B cell (primary cell): ENCODE measurements at regions not wholly inside any gene's neighbourhood (a gene's known extent, or its start where the extent isn't known, plus 50 kb on each side); places are given as distances from the start of the nearest gene placed in this dataset.

ENCODE experiments used
- CTCF ChIP-seq: fragments of 200-600 bp; IDR thresholded peaks from one replicate; pipeline ENCODE4 v1.8.0; 2022; ENCODE audit warnings: antibody characterized with exemption, mild to moderate bottlenecking
- EZH2 ChIP-seq: IDR thresholded peaks from 2 replicates; pipeline ENCODE4 v1.6.1; 2012; ENCODE audit warnings: borderline replicate concordance, low read depth, mild to moderate bottlenecking, moderate library complexity, low read length; ENCODE audit not compliant: insufficient read depth, poor library complexity, severe bottlenecking

GRCh38 chr18:66749030-66749429 is 145.1 kb upstream of the CDH19 start:
- TF ChIP-seq EZH2 (no peak), CTCF (no peak)
